GM12891 (cell line): ENCODE measurements at regions not wholly inside any gene's neighbourhood (a gene's known extent, or its start where the extent isn't known, plus 50 kb on each side); places are given as distances from the start of the nearest gene placed in this dataset.

ENCODE experiments used
- POLR2A ChIP-seq: IDR thresholded peaks from 2 replicates; pipeline ENCODE4 v1.6.1; 2011; ENCODE audit warnings: low read depth, low read length, control low read depth
- POLR2AphosphoS5 ChIP-seq: IDR thresholded peaks from 2 replicates; pipeline ENCODE4 v1.6.1; 2011; ENCODE audit warnings: low read depth, low read length, control low read depth
- SPI1 ChIP-seq: IDR thresholded peaks from 2 replicates; pipeline ENCODE4 v1.6.1; 2011; ENCODE audit warnings: low read depth, low read length, control low read depth
- TAF1 ChIP-seq: IDR thresholded peaks from 2 replicates; pipeline ENCODE4 v1.6.1; 2011; ENCODE audit warnings: low read depth, low read length, control low read depth

DNA sequence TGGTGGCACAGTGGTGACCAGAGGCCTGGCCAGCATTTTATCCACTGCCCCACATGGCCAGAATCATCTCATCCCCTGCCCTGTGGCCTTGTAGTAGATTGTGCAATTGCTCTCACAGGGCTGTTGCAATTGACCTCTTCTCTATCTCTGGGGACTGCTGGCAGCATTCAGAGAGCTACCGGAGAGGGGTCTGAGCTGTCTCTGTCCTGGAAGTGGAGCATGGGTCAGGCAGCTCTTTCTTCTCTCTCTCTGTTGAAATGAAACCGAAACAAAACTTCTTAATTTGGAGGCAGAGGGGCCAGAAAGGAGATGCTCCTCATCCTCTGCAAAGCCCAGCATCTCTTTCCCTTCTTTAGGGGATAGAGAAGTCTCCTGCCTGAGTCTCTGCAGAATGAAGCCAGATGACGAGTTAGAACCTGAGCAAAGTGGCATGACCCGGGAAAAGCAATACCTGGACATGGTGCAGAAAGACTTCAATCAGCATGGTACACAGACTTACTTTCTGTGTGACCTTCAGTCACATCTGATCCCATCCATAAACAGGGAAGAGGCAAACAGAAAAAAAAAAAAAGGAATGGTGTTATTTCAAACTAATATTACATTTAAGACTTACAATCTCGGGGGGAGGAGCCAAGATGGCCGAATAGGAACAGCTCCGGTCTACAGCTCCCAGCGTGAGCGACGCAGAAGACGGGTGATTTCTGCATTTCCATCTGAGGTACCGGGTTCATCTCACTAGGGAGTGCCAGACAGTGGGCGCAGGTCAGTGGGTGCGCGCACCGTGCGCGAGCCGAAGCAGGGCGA is 144.5 kb upstream of the BCL6 start:
- TF ChIP-seq POLR2AphosphoS5 (no peak), SPI1 (no peak), POLR2A (no peak), TAF1 (no peak)
